Stimulated activated CD4-positive, alpha-beta T cell treated with anti-CD3 and anti-CD28 coated beads, TNF-alpha, amount 100 ng/mL, for 24 hours (primary cell): ENCODE measurements at regions not wholly inside any gene's neighbourhood (a gene's known extent, or its start where the extent isn't known, plus 50 kb on each side); places are given as distances from the start of the nearest gene placed in this dataset.
"Not testable (repeated sequence)": the region's sequence is repeated elsewhere in the genome, so short reads cannot be mapped to it uniquely, and the experiment has no call there.

Experiments
- DNase-seq, 3 experiments: peaks; one replicate each; pipeline ENCODE4 v3.0.0-alpha.2; 2020; ENCODE audit warnings: low read depth in 3 of 3

DNA sequence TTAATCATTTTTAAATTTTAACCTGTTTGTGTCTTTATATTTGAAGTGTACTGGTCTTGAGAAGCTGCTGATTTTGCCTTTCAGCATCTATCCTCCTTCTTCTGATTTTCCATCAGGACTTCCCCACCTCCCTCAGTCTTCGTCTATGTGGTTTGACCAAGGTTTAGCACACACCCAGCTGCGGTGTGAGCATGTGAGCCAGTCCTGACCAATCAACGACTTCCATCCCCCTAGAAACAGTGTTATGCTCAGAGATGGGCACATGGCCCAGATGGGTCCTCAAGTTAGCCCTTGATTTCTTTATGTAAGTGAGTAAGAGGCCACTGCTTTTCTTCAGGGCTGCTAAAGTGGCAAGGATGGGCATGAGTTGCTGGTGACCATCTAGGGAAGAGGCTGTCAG, 190.8 kb downstream of the MATN1 start:
- no peak for DNase-seq

DNA sequence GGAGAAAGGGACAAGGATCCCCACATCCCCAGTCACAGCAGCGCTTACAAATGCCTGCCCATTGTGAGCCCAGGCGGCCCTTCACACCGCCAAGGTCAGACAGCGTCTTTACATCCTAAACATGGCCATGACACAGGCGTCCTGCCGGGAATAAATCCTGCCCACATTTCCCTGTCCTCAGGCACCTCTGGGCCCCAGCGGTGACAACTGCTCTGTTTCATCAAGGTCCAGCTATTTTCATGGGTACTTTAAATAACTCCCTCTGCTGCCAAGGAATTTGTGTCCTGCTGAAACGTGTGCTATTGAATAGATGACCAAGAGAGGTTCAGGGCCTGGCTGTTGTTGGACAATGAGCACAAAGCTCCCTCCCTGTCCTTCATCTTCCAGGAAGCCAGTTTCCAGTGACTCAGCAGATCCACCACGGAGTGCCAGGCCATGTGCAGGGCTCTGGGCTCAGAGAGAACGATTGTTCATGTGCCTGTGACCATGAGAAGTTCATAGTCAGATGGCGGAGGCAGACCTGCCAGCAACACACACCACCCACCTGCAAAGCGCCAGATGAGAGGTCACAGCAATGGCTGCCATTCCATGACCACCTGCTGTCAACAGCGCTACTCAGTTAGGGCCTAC, 195.8 kb downstream of the MATN1 start:
- DNase-seq: no peak

DNA sequence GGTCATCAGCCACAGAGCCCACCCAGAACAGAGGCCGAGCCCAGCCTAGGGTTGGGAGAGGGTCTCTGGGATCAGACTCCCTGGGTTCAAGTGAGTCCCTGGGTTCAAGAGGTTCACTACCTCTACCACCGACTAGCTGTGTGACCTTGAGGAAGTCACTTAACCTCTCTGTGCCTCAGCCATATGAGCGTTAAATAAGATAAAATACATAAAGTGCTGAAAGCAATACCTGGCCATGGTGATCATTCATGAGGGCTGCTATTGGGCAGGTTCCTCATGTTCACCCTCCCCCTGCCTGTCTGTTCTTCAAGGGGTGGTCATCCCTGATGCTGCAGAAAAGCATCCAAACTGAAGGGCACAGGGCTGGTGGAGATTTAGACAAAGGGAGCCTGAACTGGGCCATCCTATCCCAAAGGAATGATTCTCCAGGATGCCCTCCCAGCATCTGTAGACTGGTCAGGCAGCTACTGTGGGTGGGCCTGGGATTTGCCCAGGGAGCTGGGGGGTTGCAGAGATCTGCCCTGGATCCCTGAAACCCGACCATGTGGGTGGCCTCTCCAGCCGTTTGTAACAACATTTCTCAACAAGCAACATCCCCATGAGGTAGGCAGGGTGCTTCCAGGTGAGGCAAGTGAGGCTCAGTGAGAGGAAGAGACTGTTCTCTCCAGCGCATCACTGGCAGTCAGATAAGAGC, 196.6 kb downstream of the MATN1 start:
- DNase-seq: no peak

DNA sequence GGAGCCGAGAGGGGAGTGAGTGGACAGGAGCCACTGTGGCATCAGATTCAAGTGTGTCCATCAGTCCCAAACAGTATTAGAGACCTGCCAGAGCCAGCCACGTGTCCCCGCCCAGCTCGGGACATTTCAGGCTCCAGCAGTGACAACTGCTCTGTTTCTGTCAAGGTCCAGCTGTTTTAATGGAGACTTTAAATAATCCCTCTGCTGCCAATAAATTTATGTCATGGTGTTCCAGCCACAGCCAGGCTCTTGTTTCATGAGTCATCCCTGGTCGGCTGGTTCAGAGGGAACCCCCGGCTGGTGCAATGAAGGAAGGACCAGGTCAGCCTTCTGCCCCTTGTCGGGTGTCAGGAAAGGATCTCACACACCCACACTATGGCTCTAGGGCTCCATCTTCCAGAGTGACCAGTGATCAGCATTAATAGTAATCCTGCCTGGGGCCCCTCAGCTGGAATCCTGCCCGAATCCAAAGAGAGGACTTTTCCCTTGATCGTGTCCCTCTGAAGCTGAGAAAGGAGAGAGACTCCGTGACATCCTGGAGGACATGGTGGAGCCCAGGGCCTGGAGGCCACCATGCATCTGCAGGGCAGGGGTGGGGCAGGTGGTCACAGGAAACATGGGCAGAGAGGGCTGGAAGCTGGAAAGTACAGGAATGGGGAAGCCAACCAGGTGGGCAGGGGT, 197.3 kb downstream of the MATN1 start:
- no peak for DNase-seq

DNA sequence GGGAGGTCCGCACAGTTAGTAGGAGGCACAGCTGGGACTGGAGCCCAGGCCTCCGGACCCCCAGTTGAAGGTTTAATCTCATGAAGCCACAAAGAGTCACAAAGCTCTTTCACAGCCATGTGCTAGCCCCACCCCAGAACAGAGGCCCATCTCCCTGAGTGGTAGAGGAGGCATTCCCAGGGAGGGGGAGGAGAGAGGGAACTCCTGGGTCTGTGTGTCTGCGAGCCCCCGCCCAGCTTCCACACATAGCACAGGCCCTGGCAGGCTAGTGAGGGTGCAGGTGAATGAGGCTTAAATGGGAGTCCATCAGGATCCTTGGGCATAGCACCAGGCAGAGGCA, 197.8 kb downstream of the MATN1 start:
- no peak for DNase-seq

DNA sequence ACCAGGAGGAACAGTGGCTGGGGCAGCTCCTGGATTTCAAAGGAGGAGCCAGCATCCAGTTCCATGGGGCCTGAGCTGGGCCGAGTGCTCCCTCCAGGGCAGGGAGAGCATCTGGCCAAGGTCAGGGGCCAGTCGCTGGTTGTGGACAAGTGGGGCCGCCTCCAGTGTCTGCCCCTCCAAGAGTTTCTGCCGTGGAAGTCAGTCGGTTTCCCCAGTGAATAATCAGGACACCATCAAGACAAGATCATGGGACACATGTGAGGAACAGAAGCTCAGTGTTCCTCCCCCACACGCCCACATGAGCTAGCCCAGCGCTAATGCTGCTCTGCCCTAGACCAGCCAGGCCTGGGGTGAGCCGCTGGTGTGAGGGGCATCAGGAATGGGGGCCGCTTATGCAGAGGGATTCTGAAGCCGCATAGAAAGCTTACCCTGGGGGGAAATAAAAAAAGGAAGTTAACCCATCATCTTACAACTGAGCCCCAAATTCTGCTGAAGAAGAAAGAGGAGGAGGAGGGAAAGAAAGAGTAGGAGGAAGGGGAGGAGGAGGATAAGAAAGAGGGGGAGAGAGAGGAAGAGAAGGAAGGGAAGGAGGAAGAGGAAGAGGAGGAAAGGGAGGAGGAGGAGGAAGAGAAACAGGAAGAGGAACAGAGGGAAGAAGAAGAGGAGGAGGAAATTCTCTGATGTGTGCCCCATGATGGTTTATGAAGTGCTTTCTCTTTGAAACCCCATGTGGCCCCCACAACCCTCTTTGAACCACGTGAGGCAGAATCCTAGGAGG, 198.4 kb downstream of the MATN1 start:
- no peak for DNase-seq

DNA sequence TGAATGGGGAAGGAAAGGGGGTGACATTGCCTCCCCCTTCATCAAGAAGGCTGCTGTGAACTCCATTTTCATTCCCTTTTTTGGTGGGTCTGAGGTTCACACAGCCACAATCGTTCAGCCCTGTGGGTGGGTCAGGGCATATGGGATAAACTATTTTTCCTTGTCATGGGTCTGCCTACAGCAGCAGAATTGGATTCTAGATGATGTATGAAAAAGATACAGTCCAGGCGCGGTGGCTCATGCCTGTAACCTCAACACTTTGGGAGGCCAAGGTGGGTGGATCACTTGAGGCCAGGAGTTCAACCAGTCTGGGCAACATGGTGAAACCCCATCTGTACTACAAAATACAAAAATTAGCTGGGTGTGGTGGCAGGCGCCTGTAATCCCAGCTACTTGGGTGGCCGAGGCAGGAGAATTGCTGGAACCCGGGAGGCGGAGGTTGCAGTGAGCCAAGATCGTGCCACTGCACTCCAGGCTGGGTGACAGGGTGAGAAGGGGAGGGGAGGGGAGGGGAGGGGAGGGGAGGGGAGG, 199.3 kb downstream of the MATN1 start:
- not testable (repeated sequence) for DNase-seq

DNA sequence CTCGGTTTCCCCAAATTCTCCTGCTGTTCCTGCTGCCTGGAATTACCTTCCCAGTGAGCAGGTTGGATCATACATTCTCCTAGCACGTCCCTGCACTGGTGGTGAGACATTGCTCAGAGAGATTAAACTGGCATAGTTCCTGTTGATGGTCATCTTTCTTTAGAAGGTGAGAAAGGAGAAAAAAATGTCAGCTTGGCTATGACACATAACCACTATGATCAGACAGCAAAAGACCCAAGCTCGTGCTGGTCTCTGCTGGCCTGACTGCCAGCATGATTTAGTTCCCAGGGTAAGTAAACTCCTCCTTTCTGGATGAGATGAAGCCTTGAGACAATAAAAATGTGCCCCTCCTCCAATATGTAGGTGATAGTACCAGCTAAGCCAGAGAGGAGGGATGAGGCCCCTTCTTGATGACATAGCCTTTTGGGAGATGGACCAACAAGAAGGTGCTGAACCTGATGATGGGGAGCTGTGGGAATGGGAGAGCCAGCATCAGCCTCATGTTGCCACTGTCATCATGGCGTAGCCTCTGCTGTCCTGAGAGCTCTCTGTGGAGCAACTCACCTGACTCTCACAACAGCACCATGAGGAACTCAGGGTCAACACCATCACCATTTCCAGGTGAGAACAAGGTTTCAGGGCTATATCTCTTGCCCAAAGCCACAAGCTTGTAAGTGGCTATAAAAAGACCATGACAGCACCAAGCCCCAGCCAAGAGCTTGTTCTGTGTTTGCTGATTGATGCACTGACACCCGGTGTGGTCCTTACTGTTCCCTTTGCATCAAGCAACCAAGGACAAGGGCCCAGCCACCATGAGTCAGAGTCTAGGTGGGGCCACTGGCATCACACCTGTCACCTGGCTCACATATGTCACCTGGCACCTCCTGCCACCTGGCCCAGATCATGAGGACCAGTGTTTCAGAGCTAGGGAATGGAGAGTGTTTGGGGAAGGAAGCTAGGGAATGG, 200.0 kb downstream of the MATN1 start:
- no peak for DNase-seq

DNA sequence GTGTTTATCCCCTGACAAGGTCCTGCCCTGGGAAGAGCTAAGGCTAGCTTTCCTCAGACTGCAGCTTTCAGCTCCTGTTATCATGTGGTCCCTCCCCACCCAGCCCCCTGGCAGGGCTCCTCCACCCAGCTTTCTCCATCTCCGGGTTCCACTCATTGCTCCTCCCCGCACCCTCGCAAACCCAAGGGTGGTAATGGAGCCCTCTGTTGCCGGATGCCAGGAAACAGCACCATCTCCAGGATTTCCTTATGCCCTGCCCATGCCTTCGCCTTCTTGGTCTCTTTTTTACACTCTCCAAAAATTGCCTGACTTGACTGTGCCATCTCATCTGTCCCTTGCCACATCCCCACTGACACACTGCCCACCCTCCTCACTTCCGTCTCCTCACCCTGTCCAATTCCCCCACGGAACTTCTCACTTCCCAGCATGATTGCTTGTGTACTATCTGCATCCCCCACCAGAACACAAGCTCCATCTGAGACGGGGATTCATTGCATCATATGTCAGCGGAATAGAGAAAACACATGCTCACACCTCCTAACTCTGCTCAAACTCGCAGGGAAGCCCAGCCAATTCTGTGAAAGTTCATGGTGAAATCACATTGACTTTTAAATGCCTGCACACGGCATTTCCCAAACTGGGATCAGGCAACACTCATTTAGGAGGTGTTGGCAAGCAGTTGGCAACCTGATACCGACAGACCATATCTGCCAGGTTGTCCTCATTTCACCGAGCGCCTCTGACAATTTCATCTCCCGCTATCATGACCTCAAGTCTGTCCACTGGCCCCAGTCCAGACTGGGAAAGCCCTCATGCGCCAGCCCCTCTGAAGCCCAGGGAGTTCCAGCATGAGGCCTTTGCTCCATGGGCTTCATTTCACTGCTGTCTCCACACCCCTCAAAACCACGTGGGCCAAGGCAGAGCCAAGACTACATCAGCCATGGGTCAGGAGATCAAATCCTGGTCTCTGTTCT, 201.1 kb downstream of the MATN1 start:
- DNase-seq: no peak

DNA sequence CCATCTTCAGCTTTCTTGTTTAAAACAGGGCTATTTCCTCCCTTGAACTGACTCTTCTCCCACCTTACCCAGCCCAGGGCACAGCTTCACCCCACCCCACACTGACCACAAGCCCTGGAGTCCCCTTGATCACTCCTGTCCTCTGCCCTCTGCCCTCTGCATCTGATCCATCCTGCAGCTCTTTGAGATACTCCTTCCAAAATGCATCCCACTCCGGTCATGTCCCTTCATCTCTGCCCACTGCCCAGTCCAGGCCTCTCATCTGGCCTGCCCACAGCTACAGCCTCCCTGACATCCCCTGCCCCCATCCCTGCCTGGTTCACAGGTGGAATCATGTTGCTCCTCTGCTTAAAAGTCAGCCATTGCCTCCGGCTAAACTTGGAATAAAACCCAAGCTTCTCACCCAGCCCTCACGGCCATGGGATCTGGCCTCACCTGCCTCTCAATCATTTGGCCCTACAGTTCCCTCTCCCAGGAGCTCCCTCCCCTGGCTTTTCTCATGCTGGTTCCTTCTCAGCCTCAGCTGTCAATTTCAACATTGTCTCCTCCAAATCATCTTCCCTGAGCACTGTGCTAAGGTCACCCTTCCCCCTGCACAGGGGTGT, 202.0 kb downstream of the MATN1 start:
- DNase-seq: no peak

DNA sequence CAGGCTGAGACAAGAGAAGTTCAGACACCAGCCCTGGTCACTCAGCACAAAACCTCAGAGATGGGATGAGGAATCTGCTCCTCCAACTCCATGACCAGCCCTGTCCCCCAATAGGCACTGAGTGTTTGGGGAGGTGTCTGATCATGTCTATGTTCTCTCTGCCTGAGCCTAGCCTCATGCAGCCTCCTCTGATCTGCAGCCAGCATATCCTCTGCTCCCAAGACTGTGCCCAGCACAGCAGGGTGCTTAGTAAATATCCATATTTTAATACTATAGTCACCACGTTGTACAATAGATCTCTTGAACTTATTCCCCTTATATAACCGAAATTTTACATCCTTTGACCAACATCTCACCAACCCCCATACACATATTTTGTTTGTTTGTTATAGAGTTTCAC, 202.9 kb downstream of the MATN1 start:
- no peak for DNase-seq

DNA sequence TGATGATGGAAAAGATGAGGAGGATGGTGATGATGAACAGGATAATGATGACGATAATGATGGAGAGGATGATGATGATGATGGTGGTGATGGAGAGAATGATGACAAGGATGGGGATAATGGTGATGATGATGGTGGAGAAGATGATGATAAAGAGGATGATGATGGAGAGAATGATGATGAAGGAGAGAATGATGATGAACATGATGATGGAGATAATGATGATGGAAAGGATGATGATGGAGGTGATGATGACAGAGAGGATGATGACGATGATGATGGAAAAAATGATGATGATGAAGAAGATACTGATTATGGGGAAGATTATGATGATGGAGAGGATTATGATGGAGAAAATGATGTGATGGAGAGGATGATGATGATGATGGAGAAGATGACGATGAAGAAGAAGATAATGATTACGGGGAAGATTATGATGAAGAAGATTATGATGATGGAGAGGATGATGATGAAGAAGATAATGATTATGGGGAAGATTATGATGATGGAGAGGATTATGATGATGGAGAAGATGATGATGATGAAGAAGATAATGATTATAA, 204.1 kb downstream of the MATN1 start:
- no peak for DNase-seq

DNA sequence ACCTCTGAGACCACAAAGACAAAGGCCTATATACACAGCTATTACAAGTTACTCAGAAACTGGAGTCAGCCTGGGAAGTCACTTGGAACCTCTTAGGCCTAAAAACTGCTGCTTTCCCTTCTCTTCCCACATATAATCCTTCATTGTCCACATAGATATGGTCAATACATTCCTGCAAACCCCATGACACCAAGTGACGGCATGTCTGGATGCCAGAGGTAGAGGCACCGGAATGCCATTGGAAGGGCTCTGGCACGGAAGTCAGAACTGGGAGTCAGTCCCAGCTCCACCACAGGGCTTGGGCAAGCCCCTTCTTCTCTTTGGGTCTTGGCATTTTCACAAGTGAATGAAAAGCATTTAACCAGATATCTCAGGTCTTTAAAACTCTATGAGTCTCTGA, 204.7 kb downstream of the MATN1 start:
- DNase-seq: no peak

DNA sequence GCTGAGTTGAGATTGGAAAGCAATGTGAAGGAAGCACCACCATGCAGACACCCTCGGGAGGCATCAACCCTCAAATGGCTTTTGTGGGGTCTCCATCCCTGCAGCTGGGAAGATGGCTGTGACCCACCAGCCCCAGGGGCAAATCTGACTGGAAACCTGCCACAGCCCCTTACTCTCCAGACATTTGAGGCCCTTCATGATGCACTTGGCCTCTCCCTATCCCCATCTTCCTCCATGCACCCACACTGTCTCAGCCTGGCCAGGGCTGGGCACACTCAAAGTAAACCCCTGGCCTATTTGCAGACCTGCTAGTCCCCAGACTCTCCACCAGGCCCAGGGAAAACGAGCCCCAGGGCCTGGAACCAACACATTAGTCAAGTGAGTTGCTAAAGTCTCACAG, 205.2 kb downstream of the MATN1 start:
- no peak for DNase-seq

DNA sequence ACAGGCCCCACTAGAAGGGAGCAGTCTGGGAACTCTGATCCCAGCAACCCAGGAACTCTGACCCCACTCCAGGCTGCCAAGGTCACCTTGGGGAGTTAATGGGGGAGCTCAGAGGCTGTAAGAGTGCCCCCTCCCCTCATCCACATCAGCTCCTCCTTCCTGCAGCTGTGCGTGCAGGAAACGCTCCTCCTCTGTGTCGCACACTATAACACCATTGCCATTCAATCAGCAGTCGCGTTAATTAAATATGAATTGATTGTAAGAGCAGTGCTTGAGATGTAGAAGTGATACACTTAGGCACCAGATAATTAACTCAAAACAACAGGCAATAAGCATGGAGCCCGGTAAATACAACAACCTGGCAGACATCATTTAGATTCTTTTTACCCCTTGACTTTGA, 205.7 kb downstream of the MATN1 start:
- not testable (repeated sequence) for DNase-seq

DNA sequence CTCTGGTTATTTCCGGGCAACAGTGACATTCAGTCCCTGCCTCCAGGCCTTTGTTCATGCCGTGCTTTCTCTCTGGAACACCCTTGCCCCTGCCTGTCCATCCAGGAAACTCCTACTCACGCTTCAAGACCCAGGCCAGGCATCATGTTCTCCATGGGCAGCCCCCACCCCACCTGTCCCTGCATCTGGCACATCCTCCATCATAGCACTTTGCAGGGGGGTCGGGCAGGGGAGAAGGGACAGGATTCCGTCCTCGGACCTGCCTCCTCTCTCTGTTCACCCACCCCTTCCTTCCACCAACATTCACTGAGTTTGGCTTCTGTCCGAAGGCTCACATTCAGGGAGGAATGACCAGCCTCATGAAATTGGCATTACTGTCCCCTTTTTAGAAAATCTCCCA, 206.1 kb downstream of the MATN1 start:
- not testable (repeated sequence) for DNase-seq

DNA sequence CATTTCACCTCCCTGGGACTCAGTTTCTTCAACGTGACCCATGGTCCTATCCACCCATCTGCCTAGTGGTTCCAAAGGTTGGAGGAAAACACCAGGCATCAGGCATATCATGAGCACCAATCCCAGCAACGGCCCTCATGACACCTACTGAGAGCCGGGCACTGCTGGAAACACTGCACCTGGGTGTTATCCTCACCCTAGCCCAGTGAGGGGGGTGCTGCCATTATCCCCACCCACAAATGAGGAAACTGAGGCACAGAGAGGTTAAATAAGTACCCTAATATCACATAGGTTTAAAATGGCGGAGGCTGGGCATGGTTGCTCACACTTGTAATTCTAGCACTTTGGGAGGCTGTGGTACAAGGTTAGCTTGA, 206.9 kb downstream of the MATN1 start:
- DNase-seq: no peak

DNA sequence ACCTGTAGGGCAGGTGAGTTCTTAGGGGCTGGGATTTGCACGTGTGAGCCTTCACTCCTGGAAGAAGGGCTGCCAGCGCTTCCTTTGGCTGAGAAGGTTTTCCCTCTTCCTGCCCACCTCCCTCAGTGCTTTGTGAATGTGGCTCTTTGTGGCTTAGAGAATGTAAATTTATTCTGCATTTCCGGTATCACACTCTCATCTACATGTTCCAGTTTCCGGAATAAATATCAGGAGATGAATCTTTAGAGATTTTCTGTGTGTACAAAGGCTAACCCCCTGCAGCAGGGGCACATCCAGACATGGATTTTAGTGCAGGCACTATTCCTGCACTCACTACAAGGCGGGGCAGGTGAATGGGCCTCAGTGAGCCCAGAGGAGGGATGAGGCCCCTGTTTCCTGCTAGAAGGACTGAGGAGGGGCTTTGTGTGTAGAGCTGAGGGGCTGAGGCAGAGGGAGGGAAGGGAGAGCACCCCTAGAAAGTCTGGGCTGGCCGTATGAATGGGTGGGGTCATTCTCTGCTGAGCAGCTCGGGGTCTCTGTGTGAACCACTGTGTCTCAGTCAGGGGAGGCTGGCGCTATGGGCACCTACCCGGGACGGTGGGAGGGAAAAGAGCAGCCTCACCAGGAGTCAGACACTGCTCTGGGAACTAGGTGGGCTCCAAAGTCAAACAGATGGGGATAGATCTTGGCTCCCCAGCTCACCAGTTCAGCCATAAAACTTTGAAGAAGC, 207.5 kb downstream of the MATN1 start:
- DNase-seq: no peak

DNA sequence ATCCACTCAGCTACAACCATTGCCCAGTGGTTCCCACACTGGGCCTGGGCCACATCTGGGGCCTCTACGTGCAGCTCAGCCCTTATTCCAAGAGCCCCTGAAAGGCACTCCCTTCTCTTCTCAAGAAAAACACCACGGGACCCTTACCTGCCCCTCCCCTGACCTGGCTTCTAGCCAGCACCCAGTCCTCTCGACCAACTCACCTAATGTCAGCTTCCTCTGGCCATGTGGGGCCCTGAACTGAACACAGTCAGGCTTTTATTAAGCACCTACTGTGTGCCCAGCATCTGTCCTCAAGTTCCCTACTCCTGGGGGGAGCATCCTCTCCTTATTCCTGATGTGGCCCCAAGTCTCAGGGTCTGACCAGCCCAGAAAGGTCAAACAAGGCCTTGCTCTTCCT, 208.4 kb downstream of the MATN1 start:
- DNase-seq: no peak
